Uterus (tissue), 3 donors: ENCODE measurements at regions not wholly inside any gene's neighbourhood (a gene's known extent, or its start where the extent isn't known, plus 50 kb on each side); places are given as distances from the start of the nearest gene placed in this dataset.

Experiments
- DNase-seq, 2 donors: peaks; one replicate each; pipeline ENCODE4 v3.0.0-alpha.2; 2019 to 2020
- H3K27ac ChIP-seq, 2 donors: fragments of 200-600 bp; sonication (generic); 1 replicate in 1 of 2; 2 replicates in 1 of 2; pipeline ENCODE4 v1.5.1; 2016 to 2018
- H3K27me3 ChIP-seq, 2 donors: fragments of 200-600 bp; sonication (generic); one replicate each; pipeline ENCODE4 v1.5.1; 2018 to 2019; ENCODE audit warnings: control low read depth in 1 of 2
- H3K36me3 ChIP-seq, 2 donors: fragments of 200-600 bp; sonication (generic); one replicate each; pipeline ENCODE4 v1.5.1; 2019; ENCODE audit warnings: control low read depth in 1 of 2
- H3K4me1 ChIP-seq, 2 donors: fragments of 200-600 bp; sonication (generic); one replicate each; pipeline ENCODE4 v1.5.1; 2018 to 2019; ENCODE audit warnings: control low read depth in 1 of 2
- H3K4me3 ChIP-seq, 2 donors: fragments of 200-600 bp; sonication (generic); 1 replicate in 1 of 2; 2 replicates in 1 of 2; pipeline ENCODE4 v1.5.1; 2018 to 2019; ENCODE audit warnings: mild to moderate bottlenecking in 1 of 2
- H3K9me3 ChIP-seq, 2 donors: fragments of 200-600 bp; sonication (generic); one replicate each; pipeline ENCODE4 v1.5.1; 2019; ENCODE audit warnings: control low read depth in 1 of 2
- CTCF ChIP-seq, 4 experiments: fragments of 200-600 bp in 2 of 4; fragments of 450-650 bp in 2 of 4; sonication (generic) in 2 of 4; IDR thresholded peaks; one replicate each; pipeline ENCODE4 v1.5.1; 2016 to 2019; ENCODE audit warnings: antibody characterized with exemption in 4 of 4, mild to moderate bottlenecking in 2 of 4, moderate library complexity in 1 of 4
- POLR2A ChIP-seq, 2 donors: fragments of 450-650 bp; IDR thresholded peaks; one replicate each; pipeline ENCODE4 v1.6.1; 2016; ENCODE audit warnings: antibody characterized with exemption in 2 of 2, mild to moderate bottlenecking in 1 of 2, moderate library complexity in 1 of 2
- intact Hi-C: fragments of 100-400 bp; cut with DNase I; formaldehyde crosslinking; loops from one replicate; pipeline ENCODE4 v1.15.1; 2023; ENCODE audit warnings: low total_unique reads
- donor health status: DM: yes; HTN: yes; CAD: no.

DNA sequence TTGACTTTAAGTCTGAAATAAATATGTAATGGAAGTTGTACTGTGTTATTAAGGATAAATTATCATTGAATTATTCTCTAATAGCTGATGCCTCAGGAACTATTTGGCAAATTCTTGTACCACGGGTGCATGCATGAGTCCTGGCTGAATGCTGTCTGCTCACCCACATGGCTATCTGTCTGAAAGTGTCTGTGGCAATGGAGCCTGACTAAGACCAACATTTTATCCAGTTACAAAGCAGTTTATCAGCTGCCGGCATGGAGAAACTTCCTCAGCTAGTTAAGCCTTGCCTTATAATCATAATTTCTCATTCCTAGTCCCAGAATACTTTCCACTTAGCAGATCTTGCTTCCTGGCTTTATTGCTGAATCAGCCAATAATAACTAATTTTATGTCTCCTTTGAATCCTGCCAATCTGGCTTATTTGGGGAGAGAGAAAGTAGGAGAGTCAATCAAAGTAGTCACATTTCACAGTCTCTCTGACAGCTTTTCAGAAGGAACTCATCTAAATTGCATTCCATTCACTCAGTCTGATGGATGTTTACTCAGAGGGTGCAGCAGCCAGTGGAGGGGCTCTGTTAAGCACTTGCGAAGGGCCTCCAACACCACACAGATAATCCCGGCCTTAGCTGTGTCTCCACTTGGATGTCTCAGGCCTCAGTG lies 280.6 kb upstream of the CLEC14A start:
- Histone ChIP-seq H3K27me3 (no peaks in the 10 kb centered on the region), H3K36me3 (no peaks in the 10 kb centered on the region), H3K27ac (no peak overlapping the region), H3K4me3 (no peak overlapping the region), H3K4me1 (no peaks in the 10 kb centered on the region), H3K9me3 (no peaks in the 10 kb centered on the region)
- intact Hi-C loops = no loop called here
- TF ChIP-seq POLR2A (IDR thresholded peaks at IDR 0.05) (no peak), CTCF (IDR thresholded peaks at IDR 0.05) (no peak)
- no peak for DNase-seq

DNA sequence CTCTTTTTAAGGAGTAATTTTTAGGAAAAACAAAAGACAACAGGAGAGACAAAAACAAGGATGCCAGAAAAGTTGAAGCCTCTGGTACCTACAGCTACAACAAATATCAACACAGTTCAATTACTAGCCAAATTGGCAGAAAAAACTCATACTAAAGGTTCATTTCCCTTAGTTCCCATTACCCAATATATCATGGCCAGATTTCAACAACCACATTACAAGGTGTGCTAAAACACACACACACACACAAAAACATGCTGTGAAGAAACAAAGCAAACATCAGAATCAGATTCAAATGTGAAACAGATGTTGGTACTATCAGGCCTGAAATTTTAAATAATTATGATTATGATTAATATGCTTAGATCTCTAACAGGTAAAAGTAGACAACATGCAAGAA lies 272.7 kb upstream of the CLEC14A start:
- H3K9me3 ChIP-seq = no peaks in the 10 kb centered on the region
- no peak overlapping the region for H3K27ac ChIP-seq
- no peak for DNase-seq
- no peaks in the 10 kb centered on the region for H3K36me3 ChIP-seq
- H3K4me3 ChIP-seq = no peak overlapping the region
- no peaks in the 10 kb centered on the region for H3K4me1 ChIP-seq
- TF ChIP-seq POLR2A (IDR thresholded peaks at IDR 0.05) (no peak), CTCF (IDR thresholded peaks at IDR 0.05) (no peak)
- no peaks in the 10 kb centered on the region for H3K27me3 ChIP-seq
- intact Hi-C loops = no loop called here

- H3K4me1 ChIP-seq = no peaks in the 10 kb centered on the region
- H3K27ac ChIP-seq = no peak overlapping the region
- intact Hi-C loops = no loop called here
- no peak overlapping the region for H3K4me3 ChIP-seq
- H3K27me3 ChIP-seq = no peaks in the 10 kb centered on the region
- DNase-seq = no peak
- no peaks in the 10 kb centered on the region for H3K36me3 ChIP-seq
- H3K9me3 ChIP-seq = no peaks in the 10 kb centered on the region
- TF ChIP-seq POLR2A (IDR thresholded peaks at IDR 0.05) (no peak), CTCF (IDR thresholded peaks at IDR 0.05) (no peak)
Observed at GRCh38 chr14:38527502-38527878, 271.6 kb upstream of the CLEC14A start.

DNA sequence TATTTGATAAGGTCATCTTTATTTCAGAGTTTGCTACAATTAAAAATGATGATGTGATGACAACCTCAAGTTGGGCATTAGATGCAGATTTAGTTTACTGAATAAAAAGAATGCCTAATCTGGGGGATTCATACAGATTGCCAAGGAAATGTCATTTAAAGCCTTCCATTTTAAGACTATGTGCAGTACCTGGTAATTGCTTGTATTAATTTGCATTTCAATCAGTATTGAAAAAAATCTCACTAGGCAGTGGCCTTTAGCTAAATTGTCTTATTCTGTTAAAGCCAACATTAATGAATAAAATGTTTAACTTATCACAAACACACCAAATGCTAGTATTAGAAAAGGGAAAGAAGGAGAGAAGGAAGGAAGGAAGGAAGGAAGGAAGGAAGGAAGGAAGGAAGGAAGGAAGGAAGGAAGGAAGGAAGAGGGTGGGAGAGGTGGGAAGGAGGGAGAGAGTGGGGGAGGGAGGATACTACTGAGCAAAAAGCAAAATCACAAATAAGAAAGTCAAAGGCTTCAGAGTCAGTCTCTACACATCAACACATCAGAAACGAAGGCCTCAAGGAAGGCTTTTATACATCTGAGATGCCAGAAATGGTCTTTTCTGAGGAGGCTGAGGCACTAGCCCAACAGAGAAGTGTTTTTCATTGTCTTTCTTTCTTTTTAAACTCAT lies 271.1 kb upstream of the CLEC14A start:
- TF ChIP-seq POLR2A (IDR thresholded peaks at IDR 0.05) = no peak
- TF ChIP-seq CTCF (IDR thresholded peaks at IDR 0.05) = no peak
- H3K36me3 ChIP-seq = no peaks in the 10 kb centered on the region
- no peaks in the 10 kb centered on the region for H3K27me3 ChIP-seq
- intact Hi-C loops = no loop called here
- no peak for DNase-seq
- no peak overlapping the region for H3K4me3 ChIP-seq
- H3K4me1 ChIP-seq = no peaks in the 10 kb centered on the region
- H3K27ac ChIP-seq = no peak overlapping the region
- H3K9me3 ChIP-seq = no peaks in the 10 kb centered on the region

GRCh38 chr14:38524636-38525509 lies 269.0 kb upstream of the CLEC14A start:
- Histone ChIP-seq H3K36me3 (no peaks in the 10 kb centered on the region), H3K27me3 (no peaks in the 10 kb centered on the region), H3K9me3 (no peaks in the 10 kb centered on the region), H3K4me3 (no peak overlapping the region), H3K4me1 (no peaks in the 10 kb centered on the region), H3K27ac (no peak overlapping the region)
- TF ChIP-seq POLR2A (IDR thresholded peaks at IDR 0.05) = no peak
- TF ChIP-seq CTCF (IDR thresholded peaks at IDR 0.05) = no peak
- DNase-seq = no peak
- intact Hi-C loops = no loop called here
